ENCODE measurements at regions not wholly inside any gene's neighbourhood (a gene's known extent, or its start where the extent isn't known, plus 50 kb on each side); places are given as distances from the start of the nearest gene placed in this dataset.

GRCh38 chr10:109650228-109650627, 273.1 kb downstream of the XPNPEP1 start:
- intact Hi-C loops (cut with micrococcal nuclease), result no loop called here
- Histone ChIP-seq H2AFZ (ENCODE audit: low read depth, low read length, poor library complexity, severe bottlenecking) (no peak overlapping the region), H3K9ac (ENCODE audit: low read length) (no peak overlapping the region), H4K20me1 (ENCODE audit: insufficient read depth) (no peaks in the 10 kb centered on the region), H3K4me1 (ENCODE audit: control insufficient read depth in 1 of 2, insufficient read depth in 2 of 2, low read length in 2 of 2) (no peaks in the 10 kb centered on the region), H3K4me3 (replicated peaks in 1 of 2; ENCODE audit: low read depth in 1 of 2, low read length in 2 of 2) (no peak overlapping the region), H3K9me2 (ENCODE audit: insufficient read depth) (no peaks in the 10 kb centered on the region), H3K36me3 (ENCODE audit: control insufficient read depth in 1 of 2, insufficient read depth in 2 of 2, low read length in 2 of 2) (no peaks in the 10 kb centered on the region), H3K27me3 (ENCODE audit: insufficient read depth, low read length) (0 out of 2 replicates have a peak, but pooled peaks cover 2% of the 10 kb centered on the region), H3K4me2 (ENCODE audit: low read length) (no peak overlapping the region), H3K9me3 (ENCODE audit: control insufficient read depth in 1 of 2, insufficient read depth in 1 of 2, low read depth in 1 of 2, low read length in 2 of 2) (no peaks in the 10 kb centered on the region; a peak in 1 of 4 replicates), H3K79me2 (ENCODE audit: insufficient read depth, low read length) (no peaks in the 10 kb centered on the region), H3K27ac (ENCODE audit: low read depth, low read length) (no peak overlapping the region)
- ChIA-PET POLR2A (no interaction called here), CTCF (no interaction called here), RAD21 (ENCODE audit: low non-redundant PET in 1 of 2, low total read pairs in 2 of 2, uncharacterized antibody in 2 of 2, unreplicated experiment in 2 of 2) (no interaction called here)
- DNase-seq (ENCODE audit: low read depth, low spot score) (no peak), ATAC-seq (no peak)
- BruUV-seq (replicated peaks), result no TSS peak
- TF ChIP-seq ELF1 (IDR thresholded peaks at IDR 0.05; ENCODE audit: borderline replicate concordance, low read depth), result no peak
- TF ChIP-seq REST (IDR thresholded peaks at IDR 0.05; ENCODE audit: low read depth), result no peak
- TF ChIP-seq ZNF274 (IDR thresholded peaks at IDR 0.05; ENCODE audit: low read depth, low read length), result no peak
- TF ChIP-seq POLR2A (IDR thresholded peaks at IDR 0.05; ENCODE audit: borderline replicate concordance, extremely low read depth, insufficient read depth, insufficient read length), result no peak
- TF ChIP-seq CBX3 (IDR thresholded peaks at IDR 0.05; ENCODE audit: low read depth), result no peak
- TF ChIP-seq EGR1 (IDR thresholded peaks at IDR 0.05; ENCODE audit: low read depth), result no peak

GRCh38 chr10:109647627-109648026, 275.7 kb downstream of the XPNPEP1 start:
- intact Hi-C loops (cut with micrococcal nuclease), result no loop called here
- 0 out of 2 replicates have a peak, but pooled peaks cover 2% of the 10 kb centered on the region for H3K27me3 ChIP-seq (ENCODE audit: insufficient read depth, low read length)
- BruUV-seq (replicated peaks), result no TSS peak
- ChIA-PET POLR2A (no interaction called here), CTCF (no interaction called here), RAD21 (ENCODE audit: low non-redundant PET in 1 of 2, low total read pairs in 2 of 2, uncharacterized antibody in 2 of 2, unreplicated experiment in 2 of 2) (no interaction called here)
- no peaks in the 10 kb centered on the region for H3K4me1 ChIP-seq (ENCODE audit: control insufficient read depth in 1 of 2, insufficient read depth in 2 of 2, low read length in 2 of 2)
- H3K4me2 ChIP-seq (ENCODE audit: low read length), result no peak overlapping the region
- H3K9me3 ChIP-seq (ENCODE audit: control insufficient read depth in 1 of 2, insufficient read depth in 1 of 2, low read depth in 1 of 2, low read length in 2 of 2), result no peaks in the 10 kb centered on the region; a peak in 1 of 4 replicates
- H3K79me2 ChIP-seq (ENCODE audit: insufficient read depth, low read length), result no peaks in the 10 kb centered on the region
- no peak for DNase-seq (ENCODE audit: low read depth, low spot score)
- TF ChIP-seq CTCF (IDR thresholded peaks at IDR 0.05 in 2 of 3, conservative IDR thresholded peaks at IDR 0.05 in 1 of 3; ENCODE audit: borderline replicate concordance in 1 of 3, insufficient read depth in 1 of 3, low read depth in 2 of 3, low read length in 2 of 3) (peak in 2 of 3 experiments; percentile 19 to 33; a peak in 2 of 6 replicates), EGR1 (IDR thresholded peaks at IDR 0.05; ENCODE audit: low read depth) (no peak)
- H4K20me1 ChIP-seq (ENCODE audit: insufficient read depth), result no peaks in the 10 kb centered on the region
- H2AFZ ChIP-seq (ENCODE audit: low read depth, low read length, poor library complexity, severe bottlenecking), result no peak overlapping the region
- ATAC-seq, result peak; percentile 63; the same call in 1 of the 2 replicates
- H3K4me3 ChIP-seq (replicated peaks in 1 of 2; ENCODE audit: low read depth in 1 of 2, low read length in 2 of 2), result no peak overlapping the region
- H3K36me3 ChIP-seq (ENCODE audit: control insufficient read depth in 1 of 2, insufficient read depth in 2 of 2, low read length in 2 of 2), result no peaks in the 10 kb centered on the region
- H3K27ac ChIP-seq (ENCODE audit: low read depth, low read length), result no peak overlapping the region
- H3K9ac ChIP-seq (ENCODE audit: low read length), result no peak overlapping the region
- H3K9me2 ChIP-seq (ENCODE audit: insufficient read depth), result no peaks in the 10 kb centered on the region

Data from HCT116 (cell line).